ENCODE measurements at regions not wholly inside any gene's neighbourhood (a gene's known extent, or its start where the extent isn't known, plus 50 kb on each side); places are given as distances from the start of the nearest gene placed in this dataset.

GRCh38 chr6:73965539-73966029 lies 269.6 kb downstream of the CD109 start:
- TF ChIP-seq CTCF (IDR thresholded peaks at IDR 0.05) (no peak), POLR2AphosphoS5 (IDR thresholded peaks at IDR 0.05) (no peak), POLR2A (IDR thresholded peaks at IDR 0.05) (no peak)

Data from breast epithelium (tissue), 3 donors.